GM12878 (cell line): ENCODE measurements at regions not wholly inside any gene's neighbourhood (a gene's known extent, or its start where the extent isn't known, plus 50 kb on each side); places are given as distances from the start of the nearest gene placed in this dataset.

Source experiments
- ATAC-seq: fragments of 200-7000 bp; cut with Tn5 transposase; 3 replicates; pipeline ENCODE4 v1.9.1; 2020; ENCODE audit warnings: mild to moderate bottlenecking, moderate library complexity
- BruUV-seq: library from RNA; stranded (reverse); fragments of 400-500 nt; replicated peaks from 2 replicates; lab custom pipeline; 2021; lab: Mats Ljungman, UMichigan
- CTCF ChIA-PET: fragments of 300-600 bp; sonication (Branson Sonifier 250); formaldehyde crosslinking; extraction: SDS; loops from one replicate; lab custom pipeline; 2021; ENCODE audit warnings: inconsistent platforms; lab: Yijun Ruan, JAX
- POLR2A ChIA-PET: fragments of 350-600 bp; formaldehyde crosslinking; extraction: SDS; loops from one replicate; lab custom pipeline; 2021; ENCODE audit warnings: inconsistent platforms; lab: Charles Lee
- RAD21 ChIA-PET: fragments of 300-600 bp; sonication (Branson Sonifier 250); formaldehyde crosslinking; loops from one replicate; lab custom pipeline; 2023; ENCODE audit warnings: antibody characterized with exemption; ENCODE audit not compliant: unreplicated experiment; lab: Charles Lee
- SMC1A ChIA-PET: fragments of 300-600 bp; sonication (Branson Sonifier 250); formaldehyde crosslinking; loops from one replicate; lab custom pipeline; 2023; ENCODE audit not compliant: unreplicated experiment, uncharacterized antibody; lab: Charles Lee
- DNase-seq: peaks from one replicate; pipeline ENCODE4 v3.0.0-alpha.2; 2011; ENCODE audit warnings: low read depth, low spot score
- FAIRE-seq: peaks from 3 replicates; lab custom pipeline; 2011; peaks lifted over from hg19 to GRCh38; lab: Jason Lieb, UNC
- H2AFZ ChIP-seq: 2 replicates; pipeline ENCODE4 v1.6.0; 2011; ENCODE audit warnings: low read depth, low read length, control low read depth; ENCODE audit not compliant: control insufficient read depth
- H3K27ac ChIP-seq: 2 replicates; pipeline ENCODE4 v1.5.1; 2011; ENCODE audit warnings: control low read depth; ENCODE audit not compliant: control insufficient read depth, insufficient read depth
- H3K27me3 ChIP-seq, 2 experiments: replicated peaks in 1 of 2; 2 replicates each; pipeline versions ENCODE4 v1.6.0 to v1.6.1; 2011; ENCODE audit warnings: low read length in 1 of 2; ENCODE audit not compliant: control insufficient read depth in 2 of 2, insufficient read depth in 2 of 2
- H3K36me3 ChIP-seq, 2 experiments: 2 replicates each; pipeline ENCODE4 v1.5.1; 2011; ENCODE audit warnings: low read length in 1 of 2; ENCODE audit not compliant: control insufficient read depth in 2 of 2, insufficient read depth in 2 of 2
- H3K4me1 ChIP-seq: 2 replicates; pipeline ENCODE4 v1.6.1; 2011; ENCODE audit warnings: mild to moderate bottlenecking, low read length, moderate library complexity, mixed read lengths; ENCODE audit not compliant: control insufficient read depth, insufficient read depth
- H3K4me2 ChIP-seq: 2 replicates; pipeline ENCODE4 v1.6.0; 2011; ENCODE audit warnings: control low read depth; ENCODE audit not compliant: control insufficient read depth, insufficient read depth
- H3K4me3 ChIP-seq: fragments of 200-600 bp; sonication (generic); 2 replicates; pipeline ENCODE4 v1.5.1; 2016
- H3K79me2 ChIP-seq: 2 replicates; pipeline ENCODE4 v1.6.0; 2011; ENCODE audit warnings: low read length; ENCODE audit not compliant: control insufficient read depth, insufficient read depth
- H3K9ac ChIP-seq: 2 replicates; pipeline ENCODE4 v1.8.0; 2011; ENCODE audit warnings: low read length, control low read depth, mixed read lengths; ENCODE audit not compliant: control insufficient read depth, insufficient read depth
- H3K9me3 ChIP-seq: replicated peaks from 3 replicates; pipeline ENCODE4 v1.5.1; 2011; ENCODE audit warnings: mild to moderate bottlenecking, low read length; ENCODE audit not compliant: control insufficient read depth, insufficient read depth
- H4K20me1 ChIP-seq: 2 replicates; pipeline ENCODE4 v1.6.0; 2011; ENCODE audit not compliant: control insufficient read depth, insufficient read depth
- BCL11A ChIP-seq: IDR thresholded peaks from 2 replicates; pipeline ENCODE4 v1.6.1; 2011; ENCODE audit warnings: low read depth, low read length
- BHLHE40 ChIP-seq, 2 experiments: fragments of 450-650 bp in 1 of 2; IDR thresholded peaks; 2 replicates each; pipeline ENCODE4 v1.6.1; 2011 to 2017; ENCODE audit warnings: low read depth in 2 of 2, borderline replicate concordance in 1 of 2, improper control_type of control experiment in 1 of 2, low read length in 1 of 2, mild to moderate bottlenecking in 1 of 2
- CBX3 ChIP-seq: fragments of 200-600 bp; sonication (generic); IDR thresholded peaks from 2 replicates; pipeline ENCODE4 v1.6.1; 2016; ENCODE audit warnings: low read depth, borderline replicate concordance
- IRF4 ChIP-seq: IDR thresholded peaks from 2 replicates; pipeline ENCODE4 v1.6.1; 2011; ENCODE audit warnings: low read depth, low read length
- MYB ChIP-seq: fragments of 150-350 bp; IDR thresholded peaks from 2 replicates; pipeline ENCODE4 v1.6.1; 2014; ENCODE audit warnings: mild to moderate bottlenecking, low read depth, low read length, borderline replicate concordance
- NR2F1 ChIP-seq: fragments of 450-650 bp; conservative IDR thresholded peaks from 2 replicates; pipeline ENCODE4 v1.6.1; 2017; ENCODE audit warnings: mild to moderate bottlenecking
- POLR2AphosphoS5 ChIP-seq: IDR thresholded peaks from 2 replicates; pipeline ENCODE4 v1.6.1; 2011; ENCODE audit warnings: mild to moderate bottlenecking, low read length, inconsistent platforms
- SIN3A ChIP-seq: IDR thresholded peaks from 2 replicates; pipeline ENCODE4 v1.6.1; 2012; ENCODE audit warnings: low read depth, low read length, improper control_type of control experiment
- SMAD5 ChIP-seq: IDR thresholded peaks from 2 replicates; pipeline ENCODE4 v1.6.1; 2016; ENCODE audit warnings: antibody characterized with exemption, low read depth
- TAF1 ChIP-seq: IDR thresholded peaks from 2 replicates; pipeline ENCODE4 v1.6.1; 2011; ENCODE audit warnings: mild to moderate bottlenecking, low read depth, low read length, borderline replicate concordance
- ZNF217 ChIP-seq: fragments of 450-650 bp; IDR thresholded peaks from 2 replicates; pipeline ENCODE4 v1.6.1; 2017; ENCODE audit warnings: antibody characterized with exemption, mild to moderate bottlenecking
- WGBS: methylation state at CpG from one replicate; pipeline ENCODE4 v1.1.6; 2016; ENCODE audit warnings: low lambda C conversion rate; ENCODE audit not compliant: insufficient replicate concordance, insufficient coverage; ENCODE audit errors: missing lambda C conversion rate; 5-methylcytosine and 5-hydroxymethylcytosine counted together
- in situ Hi-C: fragments of 300-500 bp; cut with MboI; formaldehyde crosslinking; loops from 9 replicates; pipeline ENCODE4 v1.14.3; 2018; ENCODE audit warnings: mixed read lengths
- intact Hi-C: fragments of 100-400 bp; cut with micrococcal nuclease; formaldehyde crosslinking; loops from one replicate; pipeline ENCODE4 v1.14.2; 2022; ENCODE audit not compliant: unreplicated experiment
- TF ChIP-seq, protein P1 (sequence below), 3 experiments: IDR thresholded peaks in 2 of 3; conservative IDR thresholded peaks in 1 of 3; 2 replicates each; pipeline ENCODE4 v1.5.1; 2011; ENCODE audit warnings: low read depth in 3 of 3, low read length in 3 of 3, mild to moderate bottlenecking in 3 of 3, control low read depth in 2 of 3, moderate library complexity in 2 of 3, inconsistent platforms in 1 of 3, mixed read lengths in 1 of 3; ENCODE audit not compliant: control insufficient read depth in 2 of 3, insufficient read depth in 1 of 3; ENCODE audit errors: extremely low read depth in 1 of 3
- TF ChIP-seq, protein P2 (sequence below): IDR thresholded peaks from 2 replicates; pipeline ENCODE4 v1.6.1; 2011; ENCODE audit warnings: borderline replicate concordance, low read depth, mild to moderate bottlenecking, moderate library complexity, low read length; ENCODE audit not compliant: insufficient read depth, poor library complexity, severe bottlenecking

DNA sequence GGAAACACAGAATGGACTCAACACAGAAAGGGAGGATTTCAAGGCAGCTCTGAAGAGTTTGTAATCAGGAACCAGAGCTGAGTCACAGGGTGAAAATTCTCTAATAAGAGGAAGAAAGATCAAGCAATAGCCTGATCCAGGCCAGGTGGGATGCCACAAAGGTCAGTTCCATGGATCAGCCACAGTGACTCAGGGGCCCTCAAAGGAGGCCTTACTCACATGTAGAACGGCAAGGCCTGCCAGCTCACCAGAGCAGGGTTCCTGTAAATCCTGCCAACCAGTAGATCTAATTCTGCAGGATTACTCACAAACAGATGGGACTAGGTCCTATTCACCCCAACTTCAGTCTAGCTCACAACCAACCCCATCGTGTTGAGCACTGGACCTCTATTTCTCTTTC is 78.3 kb upstream of the PPP2R3A start:
- intact Hi-C loops: no loop called here
- ChIA-PET POLR2A (no interaction called here), RAD21 (no interaction called here), SMC1A (interaction anchor here (1.0 kb wide), 1 partner anchor 172 kb away, joined by 3 read pairs; no protein-coding TSS in a partner anchor), CTCF (interaction anchor here (0.7 kb wide), 1 partner anchor 419 kb away, joined by 3 read pairs; no protein-coding TSS in a partner anchor)
- no peak overlapping the region for H3K4me2 ChIP-seq
- no peaks in the 10 kb centered on the region for H3K79me2 ChIP-seq
- H3K36me3 ChIP-seq: no peaks in the 10 kb centered on the region
- no peaks in the 10 kb centered on the region for H4K20me1 ChIP-seq
- WGBS: 9% methylated on average over 2 of the region's 2 CpGs
- no peaks in the 10 kb centered on the region for H3K9me3 ChIP-seq
- H3K4me1 ChIP-seq: no peaks in the 10 kb centered on the region
- FAIRE-seq: no peak
- no peak overlapping the region for H2AFZ ChIP-seq
- TF ChIP-seq BHLHE40 (IDR thresholded peaks at IDR 0.05; ENCODE audit: borderline replicate concordance in 1 of 2, low read depth in 2 of 2, low read length in 1 of 2) (no peak), POLR2AphosphoS5 (no peak)
- no peak overlapping the region for H3K4me3 ChIP-seq
- H3K27ac ChIP-seq: no peak overlapping the region
- in situ Hi-C loops: loop anchor here (5.0 to 25.0 kb wide), 2 partner anchors 1100 to 1285 kb away; partner anchors contain the start of gene EPHB1
- no peaks in the 10 kb centered on the region; a peak in 1 of 4 replicates for H3K27me3 ChIP-seq
- BruUV-seq: no TSS peak
- no peak for DNase-seq
- no peak overlapping the region for H3K9ac ChIP-seq
- no peak for ATAC-seq

DNA sequence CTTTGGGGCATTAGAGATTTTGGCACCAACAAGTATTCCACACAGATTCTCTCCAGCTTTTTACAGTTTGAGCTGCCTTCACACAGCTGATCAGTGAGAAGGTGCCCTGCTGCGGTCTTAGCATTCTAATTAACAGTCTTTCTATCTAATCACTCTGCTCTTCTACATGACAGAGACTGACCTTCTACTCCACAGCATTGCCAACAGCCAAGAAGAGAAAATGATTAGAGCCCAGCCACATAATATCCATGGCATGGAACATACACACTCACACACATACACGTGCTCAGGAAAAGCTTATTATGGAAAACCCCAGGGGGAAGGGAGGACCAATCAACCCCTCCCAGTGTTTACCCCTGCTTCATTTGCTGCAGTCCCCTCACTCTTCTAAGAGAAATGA is 76.1 kb upstream of the PPP2R3A start:
- ChIA-PET CTCF (no interaction called here), POLR2A (no interaction called here), SMC1A (no interaction called here), RAD21 (no interaction called here)
- no peaks in the 10 kb centered on the region for H3K9me3 ChIP-seq
- H3K27ac ChIP-seq: no peak overlapping the region
- no peak for ATAC-seq
- BruUV-seq: no TSS peak
- H4K20me1 ChIP-seq: no peaks in the 10 kb centered on the region
- no peak for DNase-seq
- no peaks in the 10 kb centered on the region for H3K36me3 ChIP-seq
- no peak overlapping the region for H3K9ac ChIP-seq
- H3K79me2 ChIP-seq: no peaks in the 10 kb centered on the region
- H3K4me2 ChIP-seq: no peak overlapping the region
- 0% methylated on average over 2 of the region's 2 CpGs for WGBS
- in situ Hi-C loops: loop anchor here (5.0 to 25.0 kb wide), 2 partner anchors 1102 to 1287 kb away; partner anchors contain the start of gene EPHB1
- H3K4me3 ChIP-seq: no peak overlapping the region
- no peaks in the 10 kb centered on the region for H3K4me1 ChIP-seq
- H3K27me3 ChIP-seq: no peaks in the 10 kb centered on the region; a peak in 1 of 4 replicates
- H2AFZ ChIP-seq: no peak overlapping the region
- intact Hi-C loops: no loop called here
- no peak for FAIRE-seq
- TF ChIP-seq BCL11A (no peak), SIN3A (no peak), IRF4 (no peak), ZNF217 (no peak), MYB (no peak), TAF1 (no peak), NR2F1 (no peak), SMAD5 (no peak), CBX3 (no peak)
- TF ChIP-seq, protein P1, sequence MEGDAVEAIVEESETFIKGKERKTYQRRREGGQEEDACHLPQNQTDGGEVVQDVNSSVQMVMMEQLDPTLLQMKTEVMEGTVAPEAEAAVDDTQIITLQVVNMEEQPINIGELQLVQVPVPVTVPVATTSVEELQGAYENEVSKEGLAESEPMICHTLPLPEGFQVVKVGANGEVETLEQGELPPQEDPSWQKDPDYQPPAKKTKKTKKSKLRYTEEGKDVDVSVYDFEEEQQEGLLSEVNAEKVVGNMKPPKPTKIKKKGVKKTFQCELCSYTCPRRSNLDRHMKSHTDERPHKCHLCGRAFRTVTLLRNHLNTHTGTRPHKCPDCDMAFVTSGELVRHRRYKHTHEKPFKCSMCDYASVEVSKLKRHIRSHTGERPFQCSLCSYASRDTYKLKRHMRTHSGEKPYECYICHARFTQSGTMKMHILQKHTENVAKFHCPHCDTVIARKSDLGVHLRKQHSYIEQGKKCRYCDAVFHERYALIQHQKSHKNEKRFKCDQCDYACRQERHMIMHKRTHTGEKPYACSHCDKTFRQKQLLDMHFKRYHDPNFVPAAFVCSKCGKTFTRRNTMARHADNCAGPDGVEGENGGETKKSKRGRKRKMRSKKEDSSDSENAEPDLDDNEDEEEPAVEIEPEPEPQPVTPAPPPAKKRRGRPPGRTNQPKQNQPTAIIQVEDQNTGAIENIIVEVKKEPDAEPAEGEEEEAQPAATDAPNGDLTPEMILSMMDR (IDR thresholded peaks at IDR 0.05 in 2 of 3, conservative IDR thresholded peaks at IDR 0.05 in 1 of 3; ENCODE audit: control insufficient read depth in 2 of 3, extremely low read depth in 1 of 3, insufficient read depth in 1 of 3, low read depth in 3 of 3, low read length in 3 of 3): no peak
- TF ChIP-seq, protein P2, sequence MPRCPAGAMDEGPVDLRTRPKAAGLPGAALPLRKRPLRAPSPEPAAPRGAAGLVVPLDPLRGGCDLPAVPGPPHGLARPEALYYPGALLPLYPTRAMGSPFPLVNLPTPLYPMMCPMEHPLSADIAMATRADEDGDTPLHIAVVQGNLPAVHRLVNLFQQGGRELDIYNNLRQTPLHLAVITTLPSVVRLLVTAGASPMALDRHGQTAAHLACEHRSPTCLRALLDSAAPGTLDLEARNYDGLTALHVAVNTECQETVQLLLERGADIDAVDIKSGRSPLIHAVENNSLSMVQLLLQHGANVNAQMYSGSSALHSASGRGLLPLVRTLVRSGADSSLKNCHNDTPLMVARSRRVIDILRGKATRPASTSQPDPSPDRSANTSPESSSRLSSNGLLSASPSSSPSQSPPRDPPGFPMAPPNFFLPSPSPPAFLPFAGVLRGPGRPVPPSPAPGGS: no peak
